OCI-LY7 (cell line): ENCODE measurements at regions not wholly inside any gene's neighbourhood (a gene's known extent, or its start where the extent isn't known, plus 50 kb on each side); places are given as distances from the start of the nearest gene placed in this dataset.

Experiments
- BruUV-seq: library from RNA; stranded (reverse); fragments of 400-500 nt; replicated peaks from 2 replicates; lab custom pipeline; 2021; lab: Mats Ljungman, UMichigan
- CTCF ChIA-PET: fragments of 300-600 bp; sonication (Branson Sonifier 250); formaldehyde crosslinking; loops from one replicate; lab custom pipeline; 2022; ENCODE audit warnings: antibody characterized with exemption; ENCODE audit not compliant: unreplicated experiment; lab: Charles Lee
- POLR2A ChIA-PET: fragments of 300-600 bp; sonication (Branson Sonifier 250); formaldehyde crosslinking; loops from one replicate; lab custom pipeline; 2022; ENCODE audit warnings: antibody characterized with exemption; lab: Charles Lee
- DNase-seq: peaks from one replicate; pipeline ENCODE4 v3.0.0-alpha.2; 2015; ENCODE audit warnings: low spot score
- H2AFZ ChIP-seq: fragments of 200-600 bp; sonication (generic), shearing (Covaris generic); 2 replicates; pipeline ENCODE4 v1.6.1; 2014; ENCODE audit warnings: mild to moderate bottlenecking, antibody characterized with exemption, low read length, moderate library complexity
- H3K27ac ChIP-seq: fragments of 200-600 bp; sonication (generic); 2 replicates; pipeline ENCODE4 v1.5.1; 2014; ENCODE audit warnings: mixed run types, low read depth, mild to moderate bottlenecking, moderate library complexity, low read length, inconsistent platforms; ENCODE audit not compliant: poor library complexity, severe bottlenecking
- H3K36me3 ChIP-seq: fragments of 200-600 bp; sonication (generic); 2 replicates; pipeline ENCODE4 v1.6.1; 2014; ENCODE audit warnings: mild to moderate bottlenecking, antibody characterized with exemption, low read length, moderate library complexity, mixed read lengths; ENCODE audit not compliant: insufficient read depth
- H3K4me1 ChIP-seq: fragments of 200-600 bp; sonication (generic); 2 replicates; pipeline ENCODE4 v1.5.1; 2014; ENCODE audit warnings: mild to moderate bottlenecking, low read length; ENCODE audit not compliant: insufficient read depth, poor library complexity, severe bottlenecking
- H3K4me2 ChIP-seq: fragments of 200-600 bp; sonication (generic); 2 replicates; pipeline ENCODE4 v1.6.1; 2014; ENCODE audit warnings: mild to moderate bottlenecking, low read length
- H3K4me3 ChIP-seq: fragments of 200-600 bp; sonication (generic); 2 replicates; pipeline ENCODE4 v1.5.1; 2014; ENCODE audit warnings: mild to moderate bottlenecking, low read depth, low read length; ENCODE audit not compliant: poor library complexity, severe bottlenecking
- H3K79me2 ChIP-seq: fragments of 200-600 bp; sonication (generic); 2 replicates; pipeline ENCODE4 v1.6.1; 2016; ENCODE audit warnings: low read depth, mild to moderate bottlenecking, low read length, moderate library complexity, mixed read lengths; ENCODE audit not compliant: insufficient read depth
- H3K9me2 ChIP-seq: fragments of 200-600 bp; sonication (generic); 2 replicates; pipeline ENCODE4 v1.6.1; 2016; ENCODE audit warnings: mild to moderate bottlenecking, low read length, mixed read lengths; ENCODE audit not compliant: insufficient read depth
- H3K9me3 ChIP-seq: fragments of 200-600 bp; sonication (generic); 2 replicates; pipeline ENCODE4 v1.6.1; 2014; ENCODE audit warnings: mild to moderate bottlenecking, mixed run types, low read length, mixed read lengths
- H4K20me1 ChIP-seq: fragments of 200-600 bp; sonication (generic); 2 replicates; pipeline ENCODE4 v1.6.1; 2014; ENCODE audit warnings: mild to moderate bottlenecking, antibody characterized with exemption, low read length, moderate library complexity, mixed read lengths; ENCODE audit not compliant: insufficient read depth
- CTCF ChIP-seq: fragments of 200-600 bp; sonication (generic); conservative IDR thresholded peaks from 2 replicates; pipeline ENCODE4 v1.5.1; 2014; ENCODE audit warnings: mild to moderate bottlenecking, antibody characterized with exemption, low read length, moderate library complexity, mixed read lengths
- EZH2phosphoT487 ChIP-seq: fragments of 200-600 bp; sonication (generic); IDR thresholded peaks from 2 replicates; pipeline ENCODE4 v1.6.1; 2018; ENCODE audit warnings: low read depth, borderline replicate concordance, mild to moderate bottlenecking, mixed run types, antibody characterized with exemption, low read length, moderate library complexity, mixed read lengths
- intact Hi-C: fragments of 100-400 bp; cut with micrococcal nuclease; formaldehyde crosslinking; loops from one replicate; pipeline ENCODE4 v1.10.0; 2022; ENCODE audit not compliant: unreplicated experiment

GRCh38 chr6:137417396-137417795, 76.8 kb downstream of the OLIG3 start:
- Histone ChIP-seq H3K9me2 (no peaks in the 10 kb centered on the region), H3K36me3 (no peaks in the 10 kb centered on the region; the same call in 1 of the 2 replicates), H3K4me1 (peaks cover 24% of the 10 kb centered on the region), H3K79me2 (no peaks in the 10 kb centered on the region), H3K9me3 (peaks cover 6% of the 10 kb centered on the region; the same call in 1 of the 2 replicates), H3K4me2 (no peak overlapping the region), H4K20me1 (no peaks in the 10 kb centered on the region), H3K27ac (no peak overlapping the region), H3K4me3 (no peak overlapping the region), H2AFZ (peak overlapping the region; percentile 46)
- no peak for DNase-seq
- no peak for TF ChIP-seq EZH2phosphoT487
- no peak for TF ChIP-seq CTCF
- CTCF ChIA-PET: no interaction called here
- POLR2A ChIA-PET: interaction anchor here (0.6 kb wide), 1 partner anchor 14 kb away, joined by 4 read pairs; no protein-coding TSS in a partner anchor
- no TSS peak for BruUV-seq
- intact Hi-C loops: loop anchor here (5.0 kb wide), 1 partner anchor 75 kb away; no protein-coding TSS in a partner anchor

DNA sequence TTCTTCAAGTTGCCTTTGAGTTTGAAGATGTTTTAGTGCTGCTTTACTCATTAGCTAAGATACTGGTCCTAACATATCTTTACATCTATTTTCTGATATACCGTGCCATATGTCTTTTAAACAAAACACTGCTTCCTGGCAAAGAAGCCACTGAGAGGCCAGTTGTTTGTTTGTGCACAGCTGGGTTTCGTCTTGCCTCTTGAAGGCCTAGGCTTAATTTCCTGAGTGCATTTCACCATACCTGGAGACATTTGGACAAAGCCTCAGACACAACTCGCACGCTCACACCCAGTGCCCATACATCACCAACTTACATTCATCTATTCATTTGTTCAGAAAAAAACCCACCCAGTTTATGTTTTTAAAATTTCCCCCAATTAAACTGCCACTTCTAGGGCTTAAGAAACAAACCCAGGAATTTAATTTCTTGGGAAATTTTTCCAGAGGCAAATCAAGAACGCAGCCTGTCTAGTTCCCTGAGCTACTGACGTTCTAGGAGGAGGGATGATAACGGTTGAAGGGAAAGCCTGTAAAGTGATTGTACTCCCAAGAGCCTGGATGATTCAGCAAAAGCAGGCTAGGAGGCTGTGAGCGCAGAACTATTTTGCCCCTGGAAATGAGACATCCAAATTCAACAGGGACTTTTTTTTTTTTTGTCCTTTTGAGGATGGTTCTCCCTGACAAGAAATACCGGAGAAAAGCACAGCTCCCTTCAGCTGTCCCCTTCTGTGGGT, 77.7 kb downstream of the OLIG3 start:
- intact Hi-C loops: loop anchor here (5.0 kb wide), 1 partner anchor 74 kb away; no protein-coding TSS in a partner anchor
- Histone ChIP-seq H3K27ac (no peak overlapping the region), H3K4me1 (peaks cover 24% of the 10 kb centered on the region), H3K4me3 (no peak overlapping the region), H2AFZ (peak overlapping the region; percentile 94; the same call in 1 of the 2 replicates), H4K20me1 (no peaks in the 10 kb centered on the region), H3K9me3 (no peaks in the 10 kb centered on the region), H3K79me2 (no peaks in the 10 kb centered on the region), H3K4me2 (peak overlapping the region; percentile 21), H3K9me2 (no peaks in the 10 kb centered on the region), H3K36me3 (no peaks in the 10 kb centered on the region)
- no peak for TF ChIP-seq CTCF
- TF ChIP-seq EZH2phosphoT487: no peak
- CTCF ChIA-PET: no interaction called here
- DNase-seq: peak; percentile 21
- POLR2A ChIA-PET: interaction anchor here (2.4 kb wide), 1 partner anchor 11 kb away, joined by 10 read pairs; no protein-coding TSS in a partner anchor
- no TSS peak for BruUV-seq

- no peak overlapping the region for H3K4me3 ChIP-seq
- no peak for DNase-seq
- no peaks in the 10 kb centered on the region for H3K9me3 ChIP-seq
- H3K4me1 ChIP-seq: peaks cover 24% of the 10 kb centered on the region
- ChIA-PET CTCF (no interaction called here), POLR2A (interaction anchor here (2.4 kb wide), 1 partner anchor 10 kb away, joined by 10 read pairs; no protein-coding TSS in a partner anchor)
- no peaks in the 10 kb centered on the region for H3K36me3 ChIP-seq
- no peaks in the 10 kb centered on the region for H3K79me2 ChIP-seq
- H2AFZ ChIP-seq: peak overlapping the region; percentile 94
- peak; percentile 37; the same call in 1 of the 2 replicates for TF ChIP-seq CTCF
- no peak for TF ChIP-seq EZH2phosphoT487
- no peaks in the 10 kb centered on the region for H4K20me1 ChIP-seq
- intact Hi-C loops: loop anchor here (5.0 kb wide), 1 partner anchor 74 kb away; no protein-coding TSS in a partner anchor
- H3K9me2 ChIP-seq: no peaks in the 10 kb centered on the region
- BruUV-seq: no TSS peak
- H3K27ac ChIP-seq: no peak overlapping the region
- H3K4me2 ChIP-seq: 0 out of 2 replicates have a peak overlapping the region, but pooled peaks have one; percentile 47
Observed at GRCh38 chr6:137415834-137416190, 78.4 kb downstream of the OLIG3 start.
